Keratinocyte (primary cell): ENCODE measurements at regions not wholly inside any gene's neighbourhood (a gene's known extent, or its start where the extent isn't known, plus 50 kb on each side); places are given as distances from the start of the nearest gene placed in this dataset.

Experiments
- DNase-seq: peaks from one replicate; pipeline ENCODE4 v3.0.0-alpha.2; 2011; ENCODE audit warnings: low read depth, missing footprints, low spot score
- FAIRE-seq: peaks from 2 replicates; lab custom pipeline; 2011; peaks lifted over from hg19 to GRCh38; lab: Jason Lieb, UNC
- H2AFZ ChIP-seq: 2 replicates; pipeline ENCODE4 v1.6.0; 2012; ENCODE audit warnings: low read length, control low read depth, inconsistent platforms; ENCODE audit not compliant: control insufficient read depth
- H3K27ac ChIP-seq: 2 replicates; pipeline ENCODE4 v1.5.1; 2011; ENCODE audit warnings: low read length; ENCODE audit not compliant: control insufficient read depth, insufficient read depth
- H3K27me3 ChIP-seq: 3 replicates; pipeline ENCODE4 v1.6.0; 2011; ENCODE audit warnings: low read length; ENCODE audit not compliant: control insufficient read depth, insufficient read depth; ENCODE audit errors: extremely low read depth
- H3K36me3 ChIP-seq, 2 experiments: 2 replicates in 1 of 2; 3 replicates in 1 of 2; pipeline ENCODE4 v1.5.1; 2011; ENCODE audit warnings: low read length in 2 of 2, mild to moderate bottlenecking in 1 of 2; ENCODE audit not compliant: control insufficient read depth in 2 of 2, insufficient read depth in 2 of 2; ENCODE audit errors: extremely low read depth in 1 of 2
- H3K4me1 ChIP-seq: 3 replicates; pipeline ENCODE4 v1.5.1; 2011; ENCODE audit warnings: low read length; ENCODE audit not compliant: control insufficient read depth, insufficient read depth; ENCODE audit errors: extremely low read depth
- H3K4me2 ChIP-seq: 3 replicates; pipeline ENCODE4 v1.6.0; 2011; ENCODE audit warnings: low read depth, low read length; ENCODE audit not compliant: control insufficient read depth, insufficient read depth; ENCODE audit errors: extremely low read depth
- H3K4me3 ChIP-seq, 3 experiments: fragments of 200-600 bp in 1 of 3; sonication (generic) in 1 of 3; 2 replicates in 2 of 3; 3 replicates in 1 of 3; pipeline ENCODE4 v1.5.1; 2011 to 2016; ENCODE audit warnings: low read length in 3 of 3, mild to moderate bottlenecking in 3 of 3, control low read depth in 2 of 3, inconsistent platforms in 1 of 3, low read depth in 1 of 3, mixed read lengths in 1 of 3, mixed run types in 1 of 3, moderate library complexity in 1 of 3; ENCODE audit not compliant: control insufficient read depth in 2 of 3, insufficient read depth in 2 of 3; ENCODE audit errors: extremely low read depth in 1 of 3
- H3K79me2 ChIP-seq: 2 replicates; pipeline ENCODE4 v1.6.0; 2012; ENCODE audit warnings: low read length; ENCODE audit not compliant: control insufficient read depth, insufficient read depth
- H3K9ac ChIP-seq: 3 replicates; pipeline ENCODE4 v1.6.0; 2011; ENCODE audit warnings: low read length; ENCODE audit not compliant: control insufficient read depth, insufficient read depth; ENCODE audit errors: extremely low read depth
- H3K9me1 ChIP-seq: 3 replicates; pipeline ENCODE4 v1.6.0; 2011; ENCODE audit warnings: low read length; ENCODE audit not compliant: control insufficient read depth, insufficient read depth; ENCODE audit errors: extremely low read depth
- H3K9me3 ChIP-seq: 2 replicates; pipeline ENCODE4 v1.5.1; 2012; ENCODE audit warnings: low read depth, low read length; ENCODE audit not compliant: control insufficient read depth
- H4K20me1 ChIP-seq: 3 replicates; pipeline ENCODE4 v1.6.0; 2011; ENCODE audit warnings: low read length; ENCODE audit not compliant: control insufficient read depth, insufficient read depth; ENCODE audit errors: extremely low read depth
- CTCF ChIP-seq, 3 experiments: IDR thresholded peaks in 1 of 3; conservative IDR thresholded peaks in 1 of 3; optimal IDR thresholded peaks in 1 of 3; 2 replicates in 2 of 3; 3 replicates in 1 of 3; pipeline versions ENCODE3 to v1.5.1; 2011; ENCODE audit warnings: low read length in 3 of 3, mild to moderate bottlenecking in 3 of 3, moderate library complexity in 2 of 3, control low read depth in 1 of 3, inconsistent platforms in 1 of 3; ENCODE audit not compliant: insufficient read depth in 2 of 3; ENCODE audit errors: extremely low read depth in 1 of 3
- EZH2 ChIP-seq: IDR thresholded peaks from one replicate; pipeline ENCODE4 v1.6.1; 2012; ENCODE audit warnings: inconsistent platforms, mild to moderate bottlenecking, low read length, moderate library complexity
- dilution Hi-C: fragments of 300-500 bp; cut with MboI; formaldehyde crosslinking; loops from one replicate; pipeline ENCODE4 v1.7.0; 2020; ENCODE audit warnings: low sequenced_read_pairs; ENCODE audit not compliant: extremely low pct_ligation_motif_present

- Histone ChIP-seq H3K4me1 (no peaks in the 10 kb centered on the region), H2AFZ (no peak overlapping the region), H3K4me2 (no peak overlapping the region), H4K20me1 (no peaks in the 10 kb centered on the region), H3K4me3 (no peak overlapping the region), H3K9me3 (peaks cover 2% of the 10 kb centered on the region), H3K27me3 (no peaks in the 10 kb centered on the region), H3K79me2 (no peaks in the 10 kb centered on the region), H3K9me1 (no peaks in the 10 kb centered on the region), H3K9ac (no peak overlapping the region), H3K36me3 (no peaks in the 10 kb centered on the region), H3K27ac (no peak overlapping the region)
- dilution Hi-C loops: no loop called here
- FAIRE-seq: no peak
- TF ChIP-seq EZH2: no peak
- TF ChIP-seq CTCF (optimal IDR thresholded peaks at IDR 0.05 in 1 of 3, IDR thresholded peaks at IDR 0.05 in 1 of 3, conservative IDR thresholded peaks at IDR 0.05 in 1 of 3; ENCODE audit: extremely low read depth in 1 of 3, insufficient read depth in 2 of 3, low read length in 3 of 3): no peak
- DNase-seq: no peak
Observed at GRCh38 chr18:76075777-76076176, 419.3 kb downstream of the ZNF516 start.

- Histone ChIP-seq H2AFZ (no peak overlapping the region), H4K20me1 (no peaks in the 10 kb centered on the region), H3K27ac (no peak overlapping the region), H3K4me1 (no peaks in the 10 kb centered on the region), H3K79me2 (no peaks in the 10 kb centered on the region), H3K9ac (no peak overlapping the region), H3K27me3 (no peaks in the 10 kb centered on the region), H3K9me3 (no peaks in the 10 kb centered on the region), H3K36me3 (no peaks in the 10 kb centered on the region), H3K4me3 (no peak overlapping the region), H3K4me2 (no peak overlapping the region), H3K9me1 (no peaks in the 10 kb centered on the region)
- no peak for FAIRE-seq
- dilution Hi-C loops: no loop called here
- DNase-seq: no peak
- TF ChIP-seq CTCF (optimal IDR thresholded peaks at IDR 0.05 in 1 of 3, IDR thresholded peaks at IDR 0.05 in 1 of 3, conservative IDR thresholded peaks at IDR 0.05 in 1 of 3; ENCODE audit: extremely low read depth in 1 of 3, insufficient read depth in 2 of 3, low read length in 3 of 3): no peak
- no peak for TF ChIP-seq EZH2
Observed at GRCh38 chr18:76064998-76065397, 430.0 kb downstream of the ZNF516 start.
